ENCODE measurements at regions not wholly inside any gene's neighbourhood (a gene's known extent, or its start where the extent isn't known, plus 50 kb on each side); places are given as distances from the start of the nearest gene placed in this dataset.

- DNase-seq (no peak), ATAC-seq (ENCODE audit: insufficient read depth, low FRiP score) (no peak)
- Histone ChIP-seq H3K9ac (ENCODE audit: insufficient read depth in 1 of 2, low read length in 2 of 2) (no peak overlapping the region), H3K9me3 (ENCODE audit: control insufficient read depth in 4 of 4, insufficient read depth in 3 of 4, low read length in 3 of 4) (no peaks in the 10 kb centered on the region), H3K27ac (ENCODE audit: low read depth in 1 of 2, low read length in 1 of 2) (no peak overlapping the region), H3K27me3 (ENCODE audit: control insufficient read depth in 3 of 3, insufficient read depth in 3 of 3, low read length in 2 of 3) (no peaks in the 10 kb centered on the region), H3K4me1 (ENCODE audit: control insufficient read depth in 5 of 5, insufficient read depth in 5 of 5, low read length in 5 of 5) (no peaks in the 10 kb centered on the region), H3K36me3 (ENCODE audit: control insufficient read depth in 4 of 4, insufficient read depth in 4 of 4, low read length in 4 of 4) (no peaks in the 10 kb centered on the region), H3K4me3 (no peak overlapping the region)
- no peak for TF ChIP-seq CTCF (IDR thresholded peaks at IDR 0.05; ENCODE audit: control extremely low read depth, extremely low read depth)
Measured at GRCh38 chr12:74614426-74614825, 76.8 kb downstream of the ATXN7L3B start.

GRCh38 chr12:74619084-74619483 lies 81.4 kb downstream of the ATXN7L3B start:
- Histone ChIP-seq H3K4me1 (ENCODE audit: control insufficient read depth in 5 of 5, insufficient read depth in 5 of 5, low read length in 5 of 5) (no peaks in the 10 kb centered on the region), H3K27ac (ENCODE audit: low read depth in 1 of 2, low read length in 1 of 2) (no peak overlapping the region), H3K9ac (ENCODE audit: insufficient read depth in 1 of 2, low read length in 2 of 2) (no peak overlapping the region), H3K9me3 (ENCODE audit: control insufficient read depth in 4 of 4, insufficient read depth in 3 of 4, low read length in 3 of 4) (peaks cover 0 to 1% (median 0%) of the 10 kb centered on the region in 4 donors), H3K36me3 (ENCODE audit: control insufficient read depth in 4 of 4, insufficient read depth in 4 of 4, low read length in 4 of 4) (no peaks in the 10 kb centered on the region), H3K27me3 (ENCODE audit: control insufficient read depth in 3 of 3, insufficient read depth in 3 of 3, low read length in 2 of 3) (no peaks in the 10 kb centered on the region), H3K4me3 (no peak overlapping the region)
- TF ChIP-seq CTCF (IDR thresholded peaks at IDR 0.05; ENCODE audit: control extremely low read depth, extremely low read depth) = no peak
- WGBS, 2 donors = 70 to 78% methylated on average over 2 of the region's 2 CpGs
- no peak for DNase-seq
- ATAC-seq (ENCODE audit: insufficient read depth, low FRiP score) = no peak

GRCh38 chr12:74619884-74620283 lies 82.2 kb downstream of the ATXN7L3B start:
- no peak overlapping the region for H3K4me3 ChIP-seq
- TF ChIP-seq CTCF (IDR thresholded peaks at IDR 0.05; ENCODE audit: control extremely low read depth, extremely low read depth) = no peak
- H3K9ac ChIP-seq (ENCODE audit: insufficient read depth in 1 of 2, low read length in 2 of 2) = no peak overlapping the region
- H3K36me3 ChIP-seq (ENCODE audit: control insufficient read depth in 4 of 4, insufficient read depth in 4 of 4, low read length in 4 of 4) = no peaks in the 10 kb centered on the region
- H3K9me3 ChIP-seq (ENCODE audit: control insufficient read depth in 4 of 4, insufficient read depth in 3 of 4, low read length in 3 of 4) = peaks cover 0 to 2% (median 0%) of the 10 kb centered on the region in 4 donors
- H3K4me1 ChIP-seq (ENCODE audit: control insufficient read depth in 5 of 5, insufficient read depth in 5 of 5, low read length in 5 of 5) = no peaks in the 10 kb centered on the region
- DNase-seq = no peak
- 74 to 77% methylated on average over 1 of the region's 1 CpG for WGBS, 2 donors
- H3K27me3 ChIP-seq (ENCODE audit: control insufficient read depth in 3 of 3, insufficient read depth in 3 of 3, low read length in 2 of 3) = no peaks in the 10 kb centered on the region
- no peak for ATAC-seq (ENCODE audit: insufficient read depth, low FRiP score)
- H3K27ac ChIP-seq (ENCODE audit: low read depth in 1 of 2, low read length in 1 of 2) = no peak overlapping the region

GRCh38 chr12:74620921-74621320 lies 83.3 kb downstream of the ATXN7L3B start:
- Histone ChIP-seq H3K4me1 (ENCODE audit: control insufficient read depth in 5 of 5, insufficient read depth in 5 of 5, low read length in 5 of 5) (no peaks in the 10 kb centered on the region), H3K9me3 (ENCODE audit: control insufficient read depth in 4 of 4, insufficient read depth in 3 of 4, low read length in 3 of 4) (peaks cover 0 to 2% (median 0%) of the 10 kb centered on the region in 4 donors), H3K4me3 (no peak overlapping the region), H3K9ac (ENCODE audit: insufficient read depth in 1 of 2, low read length in 2 of 2) (no peak overlapping the region), H3K27ac (ENCODE audit: low read depth in 1 of 2, low read length in 1 of 2) (no peak overlapping the region), H3K36me3 (ENCODE audit: control insufficient read depth in 4 of 4, insufficient read depth in 4 of 4, low read length in 4 of 4) (no peaks in the 10 kb centered on the region), H3K27me3 (ENCODE audit: control insufficient read depth in 3 of 3, insufficient read depth in 3 of 3, low read length in 2 of 3) (no peaks in the 10 kb centered on the region)
- no peak for ATAC-seq (ENCODE audit: insufficient read depth, low FRiP score)
- WGBS, 2 donors = 57 to 81% methylated on average over 2 of the region's 2 CpGs
- no peak for DNase-seq
- TF ChIP-seq CTCF (IDR thresholded peaks at IDR 0.05; ENCODE audit: control extremely low read depth, extremely low read depth) = no peak

Measured in lung (tissue), 11 donors.